Trophoblast cell (in vitro differentiated cells and primary cell): ENCODE measurements at regions not wholly inside any gene's neighbourhood (a gene's known extent, or its start where the extent isn't known, plus 50 kb on each side); places are given as distances from the start of the nearest gene placed in this dataset.

ENCODE experiments used
- DNase-seq, 2 donors: peaks; one replicate each; pipeline ENCODE4 v3.0.0-alpha.2; 2016
- H2AFZ ChIP-seq: 2 replicates; pipeline ENCODE4 v1.6.1; 2013; ENCODE audit warnings: low read length, moderate library complexity, mild to moderate bottlenecking; ENCODE audit not compliant: insufficient read depth, poor library complexity
- H2AK5ac ChIP-seq: 2 replicates; pipeline ENCODE4 v1.6.1; 2013; ENCODE audit warnings: mild to moderate bottlenecking, low read length
- H2BK120ac ChIP-seq: 2 replicates; pipeline ENCODE4 v1.6.1; 2013; ENCODE audit warnings: low read length, mild to moderate bottlenecking, moderate library complexity; ENCODE audit not compliant: insufficient read depth, poor library complexity
- H2BK12ac ChIP-seq: 2 replicates; pipeline ENCODE4 v1.6.1; 2013; ENCODE audit warnings: mild to moderate bottlenecking, low read length, moderate library complexity
- H2BK5ac ChIP-seq: 2 replicates; pipeline ENCODE4 v1.6.1; 2013; ENCODE audit warnings: low read length, low read depth, moderate library complexity, mild to moderate bottlenecking; ENCODE audit not compliant: poor library complexity
- H3K14ac ChIP-seq: 2 replicates; pipeline ENCODE4 v1.6.1; 2013; ENCODE audit warnings: mild to moderate bottlenecking, low read length
- H3K18ac ChIP-seq: 2 replicates; pipeline ENCODE4 v1.6.1; 2013; ENCODE audit warnings: mild to moderate bottlenecking, low read length
- H3K23ac ChIP-seq: 2 replicates; pipeline ENCODE4 v1.6.1; 2013; ENCODE audit warnings: low read length
- H3K27ac ChIP-seq: 2 replicates; pipeline ENCODE4 v1.5.1; 2013; ENCODE audit warnings: low read depth, mild to moderate bottlenecking, inconsistent platforms, low read length, moderate library complexity
- H3K27me3 ChIP-seq: 2 replicates; pipeline ENCODE4 v1.6.1; 2013; ENCODE audit warnings: inconsistent platforms, mild to moderate bottlenecking, low read length, moderate library complexity; ENCODE audit not compliant: insufficient read depth
- H3K36me3 ChIP-seq, 2 experiments: 1 replicate in 1 of 2; 2 replicates in 1 of 2; pipeline ENCODE4 v1.6.1; 2013; ENCODE audit warnings: low read length in 2 of 2, mild to moderate bottlenecking in 2 of 2, moderate library complexity in 1 of 2; ENCODE audit not compliant: insufficient read depth in 2 of 2, control insufficient read depth in 1 of 2
- H3K4ac ChIP-seq: 2 replicates; pipeline ENCODE4 v1.6.1; 2013; ENCODE audit warnings: low read depth, mild to moderate bottlenecking, low read length, moderate library complexity
- H3K4me1 ChIP-seq, 2 experiments: 1 replicate in 1 of 2; 2 replicates in 1 of 2; pipeline ENCODE4 v1.6.1; 2013; ENCODE audit warnings: low read length in 2 of 2, mild to moderate bottlenecking in 2 of 2, moderate library complexity in 1 of 2; ENCODE audit not compliant: insufficient read depth in 2 of 2, control insufficient read depth in 1 of 2
- H3K4me2 ChIP-seq: 2 replicates; pipeline ENCODE4 v1.6.1; 2013; ENCODE audit warnings: inconsistent platforms, mild to moderate bottlenecking, low read length, moderate library complexity
- H3K4me3 ChIP-seq: 2 replicates; pipeline ENCODE4 v1.5.1; 2013; ENCODE audit warnings: mild to moderate bottlenecking, low read depth, low read length, inconsistent platforms
- H3K79me1 ChIP-seq: one replicate; pipeline ENCODE4 v1.6.1; 2013; ENCODE audit warnings: low read length
- H3K79me2 ChIP-seq: 2 replicates; pipeline ENCODE4 v1.6.1; 2013; ENCODE audit warnings: low read length, mild to moderate bottlenecking; ENCODE audit not compliant: control insufficient read depth, insufficient read depth, poor library complexity
- H3K9ac ChIP-seq: 2 replicates; pipeline ENCODE4 v1.6.1; 2013; ENCODE audit warnings: mild to moderate bottlenecking, low read length
- H3K9me3 ChIP-seq: 2 replicates; pipeline ENCODE4 v1.6.1; 2013; ENCODE audit warnings: low read depth, mild to moderate bottlenecking, control low read depth, inconsistent platforms, low read length; ENCODE audit not compliant: insufficient read depth
- H4K12ac ChIP-seq: 2 replicates; pipeline ENCODE4 v1.6.1; 2013; ENCODE audit warnings: low read depth, mild to moderate bottlenecking, low read length, moderate library complexity
- H4K8ac ChIP-seq: 2 replicates; pipeline ENCODE4 v1.6.1; 2013; ENCODE audit warnings: low read depth, mild to moderate bottlenecking, low read length, moderate library complexity
- H4K91ac ChIP-seq: one replicate; pipeline ENCODE4 v1.6.1; 2013; ENCODE audit warnings: low read depth, mild to moderate bottlenecking, low read length, moderate library complexity
- WGBS: extraction: QIAGEN DNeasy Blood & Tissue Kit; methylation state at CpG from one replicate; pipeline ENCODE4 v1.1.7; 2013; ENCODE audit warnings: missing lambda C conversion rate; ENCODE audit not compliant: insufficient read length, insufficient coverage; ENCODE audit errors: extremely low coverage; 5-methylcytosine and 5-hydroxymethylcytosine counted together

DNA sequence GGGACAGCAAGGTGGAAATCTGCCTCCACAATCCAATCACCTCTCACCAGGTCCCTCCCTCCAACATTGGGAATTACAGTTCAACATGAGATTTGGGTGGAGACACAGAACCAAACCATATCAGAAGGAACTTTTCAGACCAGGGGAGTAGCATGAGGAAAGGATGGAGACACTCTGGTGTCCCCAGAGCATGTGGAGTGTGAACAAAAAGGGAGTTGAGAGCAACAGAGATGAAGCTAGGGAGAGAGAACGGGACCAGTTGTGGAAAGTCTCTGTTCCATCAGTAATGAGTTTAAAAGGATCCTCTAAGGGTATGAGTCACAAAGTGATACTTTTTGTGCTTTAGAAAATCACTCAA is 382.0 kb downstream of the SFMBT2 start:
- H3K79me1 ChIP-seq = no peaks in the 10 kb centered on the region
- no peak overlapping the region for H3K4ac ChIP-seq
- H3K14ac ChIP-seq = no peak overlapping the region
- no peak overlapping the region for H2AK5ac ChIP-seq
- no peak overlapping the region for H3K4me3 ChIP-seq
- H3K18ac ChIP-seq = no peak overlapping the region
- H3K4me2 ChIP-seq = no peak overlapping the region
- H3K9me3 ChIP-seq = no peaks in the 10 kb centered on the region
- no peak overlapping the region for H2BK5ac ChIP-seq
- no peak overlapping the region for H3K9ac ChIP-seq
- H2AFZ ChIP-seq = no peak overlapping the region
- no peak overlapping the region for H2BK12ac ChIP-seq
- H3K27ac ChIP-seq = no peak overlapping the region
- H4K91ac ChIP-seq = no peak overlapping the region
- no peaks in the 10 kb centered on the region for H3K79me2 ChIP-seq
- H2BK120ac ChIP-seq = no peak overlapping the region
- H3K27me3 ChIP-seq = no peaks in the 10 kb centered on the region
- no CpG with 5 or more reads among the region's 1 CpG for WGBS
- no peaks in the 10 kb centered on the region for H3K36me3 ChIP-seq
- no peak overlapping the region for H4K8ac ChIP-seq
- no peak overlapping the region for H4K12ac ChIP-seq
- H3K23ac ChIP-seq = no peak overlapping the region
- H3K4me1 ChIP-seq = no peaks in the 10 kb centered on the region
- DNase-seq = no peak

GRCh38 chr10:7027913-7028808 is 382.7 kb downstream of the SFMBT2 start:
- H3K4me2 ChIP-seq = no peak overlapping the region
- no peak overlapping the region for H3K9ac ChIP-seq
- H3K27ac ChIP-seq = no peak overlapping the region
- H3K27me3 ChIP-seq = no peaks in the 10 kb centered on the region
- H4K91ac ChIP-seq = no peak overlapping the region
- no peak overlapping the region for H4K8ac ChIP-seq
- H3K23ac ChIP-seq = no peak overlapping the region
- H3K36me3 ChIP-seq = no peaks in the 10 kb centered on the region
- no peak overlapping the region for H3K18ac ChIP-seq
- no peak overlapping the region for H2AK5ac ChIP-seq
- no peak overlapping the region for H3K4me3 ChIP-seq
- no peaks in the 10 kb centered on the region for H3K79me2 ChIP-seq
- no peak overlapping the region for H4K12ac ChIP-seq
- no peak overlapping the region for H2BK5ac ChIP-seq
- no peaks in the 10 kb centered on the region for H3K79me1 ChIP-seq
- no CpG with 5 or more reads among the region's 7 CpGs for WGBS
- no peak overlapping the region for H3K14ac ChIP-seq
- no peaks in the 10 kb centered on the region for H3K9me3 ChIP-seq
- no peak overlapping the region for H2AFZ ChIP-seq
- no peak for DNase-seq
- H3K4me1 ChIP-seq = no peaks in the 10 kb centered on the region
- H2BK120ac ChIP-seq = no peak overlapping the region
- no peak overlapping the region for H2BK12ac ChIP-seq
- H3K4ac ChIP-seq = no peak overlapping the region

GRCh38 chr10:7027237-7027912 is 383.5 kb downstream of the SFMBT2 start:
- H3K18ac ChIP-seq = no peak overlapping the region
- no peak overlapping the region for H3K4ac ChIP-seq
- H3K14ac ChIP-seq = no peak overlapping the region
- no peak overlapping the region for H4K12ac ChIP-seq
- no peak for DNase-seq
- H3K79me1 ChIP-seq = no peaks in the 10 kb centered on the region
- H3K79me2 ChIP-seq = no peaks in the 10 kb centered on the region
- no CpG with 5 or more reads among the region's 4 CpGs for WGBS
- H3K23ac ChIP-seq = no peak overlapping the region
- no peak overlapping the region for H3K9ac ChIP-seq
- no peaks in the 10 kb centered on the region for H3K9me3 ChIP-seq
- H2BK5ac ChIP-seq = no peak overlapping the region
- H4K91ac ChIP-seq = no peak overlapping the region
- no peaks in the 10 kb centered on the region for H3K4me1 ChIP-seq
- H2BK120ac ChIP-seq = no peak overlapping the region
- no peak overlapping the region for H2AK5ac ChIP-seq
- H2BK12ac ChIP-seq = no peak overlapping the region
- H3K4me3 ChIP-seq = no peak overlapping the region
- H3K4me2 ChIP-seq = no peak overlapping the region
- H3K27ac ChIP-seq = no peak overlapping the region
- no peaks in the 10 kb centered on the region for H3K27me3 ChIP-seq
- no peak overlapping the region for H4K8ac ChIP-seq
- no peak overlapping the region for H2AFZ ChIP-seq
- no peaks in the 10 kb centered on the region for H3K36me3 ChIP-seq

DNA sequence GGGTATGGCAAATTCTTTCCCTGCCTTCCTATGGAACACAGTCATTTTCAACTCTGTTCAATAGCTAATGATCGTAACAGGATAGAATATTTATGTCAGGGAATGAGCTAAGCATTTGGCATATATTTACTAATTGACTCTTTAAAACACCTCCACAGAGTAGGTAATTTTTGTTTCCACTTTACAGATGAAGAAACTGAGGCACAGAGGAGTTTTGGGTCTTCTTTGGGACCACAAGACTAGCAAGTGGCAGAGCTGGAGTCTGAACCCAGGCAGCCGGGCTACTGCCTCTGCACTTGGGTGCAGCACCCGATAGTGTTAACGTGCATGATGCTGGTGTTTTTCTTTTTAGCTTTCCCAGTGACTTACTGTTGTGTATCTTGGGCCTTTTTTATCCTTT is 384.0 kb downstream of the SFMBT2 start:
- Histone ChIP-seq H2AFZ (no peak overlapping the region), H2BK12ac (no peak overlapping the region), H3K4me3 (no peak overlapping the region), H3K27ac (no peak overlapping the region), H3K4me2 (no peak overlapping the region), H3K36me3 (no peaks in the 10 kb centered on the region), H4K8ac (no peak overlapping the region), H3K79me1 (no peaks in the 10 kb centered on the region), H4K12ac (no peak overlapping the region), H3K4ac (no peak overlapping the region), H3K79me2 (no peaks in the 10 kb centered on the region), H3K9me3 (no peaks in the 10 kb centered on the region), H3K18ac (no peak overlapping the region), H2BK120ac (no peak overlapping the region), H2BK5ac (no peak overlapping the region), H3K9ac (no peak overlapping the region), H3K14ac (no peak overlapping the region), H4K91ac (no peak overlapping the region), H3K4me1 (no peaks in the 10 kb centered on the region), H3K23ac (no peak overlapping the region), H2AK5ac (no peak overlapping the region), H3K27me3 (no peaks in the 10 kb centered on the region)
- no peak for DNase-seq
- WGBS = no CpG with 5 or more reads among the region's 4 CpGs
